ENCODE measurements at regions not wholly inside any gene's neighbourhood (a gene's known extent, or its start where the extent isn't known, plus 50 kb on each side); places are given as distances from the start of the nearest gene placed in this dataset.

DNA sequence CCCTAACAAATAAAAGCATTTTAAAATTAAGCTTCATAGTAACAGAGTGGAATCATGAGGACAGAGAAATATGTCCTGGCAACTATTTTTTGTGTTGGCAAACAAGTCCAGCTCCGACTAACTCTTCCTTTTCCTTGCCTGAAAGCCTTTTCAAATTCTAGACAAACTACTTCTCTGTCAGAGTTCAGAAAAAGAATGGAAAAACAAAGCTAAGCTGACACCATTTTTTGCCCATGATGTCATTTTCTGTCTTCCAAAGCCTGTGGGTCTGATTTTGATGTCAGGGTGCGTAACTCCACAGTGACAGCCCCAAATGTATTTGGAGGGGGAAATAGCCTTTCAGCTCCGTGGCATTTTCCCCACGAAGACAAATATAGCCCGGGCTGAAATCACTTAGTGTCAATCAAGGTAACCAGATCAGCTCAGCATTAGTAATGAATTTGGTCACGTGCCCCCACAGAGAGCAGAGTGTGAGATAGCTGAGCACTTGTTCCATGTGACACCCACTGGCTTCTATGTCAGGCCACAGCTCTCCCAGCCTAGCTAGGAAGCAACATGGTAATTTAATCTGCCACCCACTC, 233.0 kb upstream of the SIX2 start (continued):
- TF ChIP-seq, protein P1, sequence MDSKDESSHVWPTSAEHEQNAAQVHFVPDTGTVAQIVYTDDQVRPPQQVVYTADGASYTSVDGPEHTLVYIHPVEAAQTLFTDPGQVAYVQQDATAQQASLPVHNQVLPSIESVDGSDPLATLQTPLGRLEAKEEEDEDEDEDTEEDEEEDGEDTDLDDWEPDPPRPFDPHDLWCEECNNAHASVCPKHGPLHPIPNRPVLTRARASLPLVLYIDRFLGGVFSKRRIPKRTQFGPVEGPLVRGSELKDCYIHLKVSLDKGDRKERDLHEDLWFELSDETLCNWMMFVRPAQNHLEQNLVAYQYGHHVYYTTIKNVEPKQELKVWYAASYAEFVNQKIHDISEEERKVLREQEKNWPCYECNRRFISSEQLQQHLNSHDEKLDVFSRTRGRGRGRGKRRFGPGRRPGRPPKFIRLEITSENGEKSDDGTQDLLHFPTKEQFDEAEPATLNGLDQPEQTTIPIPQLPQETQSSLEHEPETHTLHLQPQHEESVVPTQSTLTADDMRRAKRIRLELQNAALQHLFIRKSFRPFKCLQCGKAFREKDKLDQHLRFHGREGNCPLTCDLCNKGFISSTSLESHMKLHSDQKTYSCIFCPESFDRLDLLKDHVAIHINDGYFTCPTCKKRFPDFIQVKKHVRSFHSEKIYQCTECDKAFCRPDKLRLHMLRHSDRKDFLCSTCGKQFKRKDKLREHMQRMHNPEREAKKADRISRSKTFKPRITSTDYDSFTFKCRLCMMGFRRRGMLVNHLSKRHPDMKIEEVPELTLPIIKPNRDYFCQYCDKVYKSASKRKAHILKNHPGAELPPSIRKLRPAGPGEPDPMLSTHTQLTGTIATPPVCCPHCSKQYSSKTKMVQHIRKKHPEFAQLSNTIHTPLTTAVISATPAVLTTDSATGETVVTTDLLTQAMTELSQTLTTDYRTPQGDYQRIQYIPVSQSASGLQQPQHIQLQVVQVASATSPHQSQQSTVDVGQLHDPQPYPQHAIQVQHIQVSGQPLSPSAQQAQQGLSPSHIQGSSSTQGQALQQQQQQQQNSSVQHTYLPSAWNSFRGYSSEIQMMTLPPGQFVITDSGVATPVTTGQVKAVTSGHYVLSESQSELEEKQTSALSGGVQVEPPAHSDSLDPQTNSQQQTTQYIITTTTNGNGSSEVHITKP (tag by site-specific recombination; IDR thresholded peaks at IDR 0.05), result peak; percentile 95
- no peak for TF ChIP-seq ZNF623 (tag by site-specific recombination; IDR thresholded peaks at IDR 0.05)
- no peak for TF ChIP-seq PRDM1 (tag by site-specific recombination; IDR thresholded peaks at IDR 0.05)
- TF ChIP-seq ZFP41 (tag by site-specific recombination; IDR thresholded peaks at IDR 0.05; ENCODE audit: borderline replicate concordance), result no peak
- TF ChIP-seq YY1 (tag by site-specific recombination; IDR thresholded peaks at IDR 0.05), result no peak
- TF ChIP-seq, protein P2, sequence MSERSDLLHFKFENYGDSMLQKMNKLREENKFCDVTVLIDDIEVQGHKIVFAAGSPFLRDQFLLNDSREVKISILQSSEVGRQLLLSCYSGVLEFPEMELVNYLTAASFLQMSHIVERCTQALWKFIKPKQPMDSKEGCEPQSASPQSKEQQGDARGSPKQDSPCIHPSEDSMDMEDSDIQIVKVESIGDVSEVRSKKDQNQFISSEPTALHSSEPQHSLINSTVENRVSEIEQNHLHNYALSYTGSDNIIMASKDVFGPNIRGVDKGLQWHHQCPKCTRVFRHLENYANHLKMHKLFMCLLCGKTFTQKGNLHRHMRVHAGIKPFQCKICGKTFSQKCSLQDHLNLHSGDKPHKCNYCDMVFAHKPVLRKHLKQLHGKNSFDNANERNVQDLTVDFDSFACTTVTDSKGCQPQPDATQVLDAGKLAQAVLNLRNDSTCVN (tag by site-specific recombination; optimal IDR thresholded peaks at IDR 0.05), result no peak
- peak; percentile 59 for TF ChIP-seq ZNF600 (tag by site-specific recombination; IDR thresholded peaks at IDR 0.05)
- peak; percentile 17; the same call in 1 of the 2 replicates for TF ChIP-seq ZXDB (tag by site-specific recombination; IDR thresholded peaks at IDR 0.05)
- TF ChIP-seq ZSCAN16 (tag by site-specific recombination; IDR thresholded peaks at IDR 0.05), result peak; percentile 95
- 0 out of 2 replicates have a peak, but pooled peaks have one; percentile 52 for TF ChIP-seq ZNF561 (tag by site-specific recombination; IDR thresholded peaks at IDR 0.05; ENCODE audit: borderline replicate concordance)
- no peak for TF ChIP-seq CTCF (tag by site-specific recombination; IDR thresholded peaks at IDR 0.05)
- peak; percentile 78 for TF ChIP-seq ZFHX2 (tag by site-specific recombination; conservative IDR thresholded peaks at IDR 0.05)
- no peak for TF ChIP-seq ZNF473 (tag by site-specific recombination; IDR thresholded peaks at IDR 0.05)
- TF ChIP-seq ZNF394 (tag by site-specific recombination; IDR thresholded peaks at IDR 0.05; ENCODE audit: borderline replicate concordance), result peak; percentile 55; the same call in 1 of the 2 replicates
- TF ChIP-seq SP7 (tag by site-specific recombination; IDR thresholded peaks at IDR 0.05), result peak; percentile 77; the same call in 1 of the 2 replicates
- no peak for TF ChIP-seq ZNF785 (tag by site-specific recombination; IDR thresholded peaks at IDR 0.05)
- no peak for TF ChIP-seq ZNF596 (tag by site-specific recombination; IDR thresholded peaks at IDR 0.05)
- no peak for TF ChIP-seq TCF7L2 (IDR thresholded peaks at IDR 0.05; ENCODE audit: borderline replicate concordance, low read depth, low read length)
- TF ChIP-seq, protein P3, sequence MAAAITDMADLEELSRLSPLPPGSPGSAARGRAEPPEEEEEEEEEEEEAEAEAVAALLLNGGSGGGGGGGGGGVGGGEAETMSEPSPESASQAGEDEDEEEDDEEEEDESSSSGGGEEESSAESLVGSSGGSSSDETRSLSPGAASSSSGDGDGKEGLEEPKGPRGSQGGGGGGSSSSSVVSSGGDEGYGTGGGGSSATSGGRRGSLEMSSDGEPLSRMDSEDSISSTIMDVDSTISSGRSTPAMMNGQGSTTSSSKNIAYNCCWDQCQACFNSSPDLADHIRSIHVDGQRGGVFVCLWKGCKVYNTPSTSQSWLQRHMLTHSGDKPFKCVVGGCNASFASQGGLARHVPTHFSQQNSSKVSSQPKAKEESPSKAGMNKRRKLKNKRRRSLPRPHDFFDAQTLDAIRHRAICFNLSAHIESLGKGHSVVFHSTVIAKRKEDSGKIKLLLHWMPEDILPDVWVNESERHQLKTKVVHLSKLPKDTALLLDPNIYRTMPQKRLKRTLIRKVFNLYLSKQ (tag by site-specific recombination; IDR thresholded peaks at IDR 0.05; ENCODE audit: borderline replicate concordance), result no peak
- peak; percentile 83 for TF ChIP-seq ZNF629 (tag by site-specific recombination; IDR thresholded peaks at IDR 0.05)
- TF ChIP-seq ZNF514 (tag by site-specific recombination; IDR thresholded peaks at IDR 0.05), result no peak
- TF ChIP-seq ZNF692 (tag by site-specific recombination; IDR thresholded peaks at IDR 0.05), result no peak
- peak; percentile 62; the same call in 1 of the 2 replicates for TF ChIP-seq ZNF24 (tag by site-specific recombination; IDR thresholded peaks at IDR 0.05)
- peak; percentile 62 for TF ChIP-seq EGR2 (tag by site-specific recombination; IDR thresholded peaks at IDR 0.05; ENCODE audit: low read depth)
- peak; percentile 81 for TF ChIP-seq ZNF398 (tag by site-specific recombination; IDR thresholded peaks at IDR 0.05)
